GM11168 (cell line): ENCODE measurements at regions not wholly inside any gene's neighbourhood (a gene's known extent, or its start where the extent isn't known, plus 50 kb on each side); places are given as distances from the start of the nearest gene placed in this dataset.
"Not testable (repeated sequence)": the region's sequence is repeated elsewhere in the genome, so short reads cannot be mapped to it uniquely, and the experiment has no call there.

ENCODE experiments used
- in situ Hi-C: fragments of 300-500 bp; cut with MboI; formaldehyde crosslinking; loops from one replicate; pipeline ENCODE4 v1.12.0; 2022; ENCODE audit warnings: low sequenced_read_pairs; ENCODE audit not compliant: unreplicated experiment

DNA sequence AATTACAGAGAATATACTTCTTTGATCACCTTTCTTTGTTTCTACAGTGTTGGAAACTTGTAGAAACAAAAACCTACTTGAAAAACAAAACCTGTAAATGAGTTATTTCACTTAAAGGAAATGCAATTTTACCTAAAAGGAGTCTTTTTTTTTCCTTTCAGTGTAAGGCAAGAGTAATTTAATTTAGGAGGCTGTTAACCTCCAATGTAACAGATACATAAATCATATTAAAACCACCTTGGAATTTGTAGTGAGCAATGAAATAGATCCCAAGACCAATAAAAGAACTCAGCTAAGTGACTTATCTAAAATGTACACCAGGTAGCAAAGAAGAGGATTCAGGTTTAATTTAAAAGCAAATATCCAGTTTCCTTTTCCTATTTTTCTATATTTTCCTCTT lies 524.8 kb downstream of the CSNK1G3 start:
- in situ Hi-C loops, result no loop called here

DNA sequence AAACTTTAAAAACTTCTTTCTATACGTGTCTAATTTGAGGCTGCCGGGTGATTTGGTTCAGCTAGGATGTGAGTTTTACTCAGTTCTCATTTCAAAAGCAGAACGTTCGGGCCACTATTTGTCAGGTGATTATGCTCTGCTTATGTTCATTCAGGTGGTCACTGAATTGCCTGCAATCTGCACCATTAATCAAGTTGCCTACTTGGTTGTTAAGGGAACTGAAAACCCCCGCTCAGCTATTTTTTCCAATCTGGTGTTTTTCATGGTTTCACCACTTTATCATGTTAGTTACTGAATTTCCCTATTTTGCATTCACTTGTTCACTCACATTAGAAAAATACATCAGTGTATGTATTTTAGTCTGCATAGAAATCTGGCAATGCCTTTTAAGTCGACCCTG lies 523.0 kb downstream of the CSNK1G3 start:
- in situ Hi-C loops, result no loop called here

- in situ Hi-C loops, result no loop called here
Measured at GRCh38 chr5:124034083-124034700, 522.2 kb downstream of the CSNK1G3 start.

DNA sequence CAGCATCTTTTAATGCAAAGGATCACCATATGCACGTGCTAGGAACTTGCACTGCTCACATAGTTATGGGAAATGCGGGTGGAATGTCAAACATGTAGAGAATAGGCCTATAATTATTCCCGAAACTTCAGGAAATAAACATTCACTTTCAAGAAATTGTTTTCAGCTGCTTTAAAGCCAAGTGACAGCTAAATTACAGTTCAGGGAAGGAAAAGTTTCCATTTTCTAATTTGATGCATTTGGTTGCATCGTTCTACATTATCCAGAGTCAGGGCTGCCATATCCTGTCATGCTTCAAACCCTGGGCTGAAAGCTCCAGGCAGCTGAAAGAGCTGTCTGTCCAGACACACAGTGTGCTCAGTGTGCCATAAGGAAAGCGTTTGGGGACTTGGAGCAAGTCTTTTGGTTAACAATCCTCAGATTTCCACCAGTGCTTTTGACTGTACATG lies 518.1 kb downstream of the CSNK1G3 start:
- in situ Hi-C loops, result no loop called here

GRCh38 chr5:124027441-124027840 lies 515.5 kb downstream of the CSNK1G3 start:
- in situ Hi-C loops, result no loop called here

DNA sequence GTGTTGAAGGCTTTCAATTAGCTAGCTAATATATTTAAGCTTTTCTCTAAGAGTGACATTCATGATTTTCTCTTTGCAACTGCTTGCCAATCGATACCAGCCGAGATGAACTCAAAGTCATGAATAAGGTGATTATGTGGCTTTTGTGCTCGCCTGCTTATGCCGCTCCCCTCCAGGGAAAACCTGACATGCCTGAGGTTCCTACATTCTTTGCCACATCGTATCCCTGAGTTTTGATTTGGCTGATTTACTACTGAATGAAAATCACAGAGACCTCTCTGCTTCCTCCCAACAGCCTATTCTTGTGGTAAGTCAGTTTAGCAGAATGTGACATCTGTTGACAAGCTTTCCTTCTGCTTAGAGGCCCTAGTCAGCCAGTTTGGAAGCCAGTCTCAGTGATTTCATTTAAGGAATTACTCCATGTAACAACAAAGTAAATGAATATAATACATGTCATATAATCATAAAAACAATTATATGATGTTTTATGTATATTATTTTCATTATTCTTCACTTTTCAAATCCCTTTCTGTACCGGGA lies 513.4 kb downstream of the CSNK1G3 start:
- in situ Hi-C loops, result no loop called here

DNA sequence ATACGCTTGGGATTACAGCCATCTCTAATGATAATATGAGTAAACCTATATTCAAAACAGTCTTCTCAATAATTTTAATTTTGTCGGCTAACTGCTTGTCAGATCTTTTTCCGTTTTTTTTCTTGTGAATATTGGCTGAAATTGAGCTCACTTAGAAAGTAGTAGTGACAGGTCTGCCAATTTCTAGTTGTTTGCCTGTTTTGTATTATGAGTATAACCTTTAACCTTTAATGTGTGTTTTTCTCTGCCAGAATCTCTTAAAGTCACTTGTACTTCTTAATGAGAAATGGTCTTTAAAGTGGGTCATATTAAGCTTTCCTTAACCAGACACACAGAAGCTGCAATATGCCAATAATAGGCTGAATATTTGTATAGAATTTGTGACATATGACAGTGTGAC lies 511.0 kb downstream of the CSNK1G3 start:
- in situ Hi-C loops, result no loop called here

DNA sequence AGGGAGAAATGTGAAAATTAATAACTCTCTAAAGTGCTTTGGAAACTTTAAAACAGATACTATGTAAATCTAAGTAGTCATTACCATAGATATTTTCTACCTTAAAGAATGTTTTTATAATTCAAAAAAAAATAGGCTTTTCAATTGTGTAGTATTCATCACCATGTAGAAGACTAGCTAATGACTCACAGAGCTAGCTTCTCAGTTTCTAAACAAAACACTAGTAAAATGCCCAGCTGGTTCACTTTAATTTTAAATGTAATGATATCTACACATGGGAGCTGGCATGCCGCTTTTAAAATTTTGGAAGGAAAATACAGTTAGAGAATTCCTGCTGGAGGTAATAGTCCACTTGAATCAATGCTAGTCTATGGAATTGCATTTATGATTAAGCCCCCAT lies 509.8 kb downstream of the CSNK1G3 start:
- in situ Hi-C loops, result no loop called here

- in situ Hi-C loops, result no loop called here
Measured at GRCh38 chr5:124021066-124021641, 509.2 kb downstream of the CSNK1G3 start.

DNA sequence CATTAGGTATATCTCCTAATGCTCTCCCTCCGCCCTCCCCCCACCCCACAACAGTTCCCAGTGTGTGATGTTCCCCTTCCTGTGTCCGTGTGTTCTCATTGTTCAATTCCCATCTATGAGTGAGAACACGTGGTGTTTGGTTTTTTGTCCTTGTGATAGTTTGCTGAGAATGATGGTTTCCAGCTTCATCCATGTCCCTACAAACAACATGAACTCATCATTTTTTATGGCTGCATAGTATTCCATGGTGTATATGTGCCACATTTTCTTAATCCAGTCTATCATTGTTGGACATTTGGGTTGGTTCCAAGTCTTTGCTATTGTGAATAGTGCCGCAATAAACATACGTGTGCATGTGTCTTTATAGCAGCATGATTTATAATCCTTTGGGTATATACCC lies 505.3 kb downstream of the CSNK1G3 start:
- in situ Hi-C loops, result not testable (repeated sequence)

DNA sequence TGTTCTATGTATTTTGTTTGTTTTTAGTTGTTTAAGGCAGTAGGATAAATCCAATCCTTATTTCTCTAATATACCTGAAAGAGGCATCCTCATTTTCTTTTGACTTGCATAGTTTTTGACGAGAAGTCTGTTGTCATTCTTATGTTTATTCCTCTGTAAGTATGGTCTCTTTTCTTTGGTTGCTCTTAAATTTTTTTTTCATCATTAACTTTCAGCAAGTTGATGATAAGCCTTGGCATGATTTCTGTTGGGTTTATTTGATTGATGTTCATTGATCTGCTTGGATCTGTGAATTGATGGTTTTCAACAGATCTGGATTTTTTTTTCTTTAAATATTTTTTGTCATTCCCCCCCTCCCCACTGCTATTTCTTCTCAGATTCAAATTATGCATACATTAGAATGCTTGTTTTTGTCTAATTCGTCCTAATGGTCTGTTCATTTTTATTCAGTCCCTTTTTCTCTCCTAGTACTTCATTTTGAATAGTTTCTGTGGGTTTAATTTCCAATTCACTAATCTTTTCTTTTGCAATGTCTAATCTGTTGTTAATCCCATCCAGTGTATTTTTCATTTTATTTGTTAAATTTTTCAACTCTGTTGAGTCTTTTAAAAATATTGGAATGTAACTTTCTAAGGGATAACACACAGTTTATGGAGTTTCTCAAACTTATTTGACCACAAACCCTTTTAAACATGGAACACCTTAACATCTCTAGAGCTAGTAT lies 495.9 kb downstream of the CSNK1G3 start:
- in situ Hi-C loops, result no loop called here

GRCh38 chr5:124001036-124001615 lies 489.1 kb downstream of the CSNK1G3 start:
- in situ Hi-C loops, result no loop called here

DNA sequence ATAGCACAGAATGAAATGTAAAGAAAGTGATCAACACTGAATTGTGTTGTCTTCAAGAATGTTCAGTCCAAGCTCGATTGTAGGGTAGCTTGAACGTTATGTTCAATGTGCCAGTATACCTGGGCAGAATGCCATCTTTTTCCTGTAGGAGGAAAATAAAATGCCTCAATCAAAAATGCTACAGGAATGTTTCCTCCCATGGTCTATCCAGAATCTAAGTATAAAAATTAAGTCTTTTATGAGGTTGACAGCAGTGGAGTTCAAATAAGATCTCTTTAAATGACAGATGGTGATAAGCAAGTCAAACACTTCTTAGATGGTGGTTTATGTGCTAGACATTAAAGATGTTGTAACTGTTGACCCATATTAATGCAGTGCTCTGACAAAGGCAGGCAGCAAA lies 488.6 kb downstream of the CSNK1G3 start:
- in situ Hi-C loops, result no loop called here

GRCh38 chr5:123997462-123998215 lies 485.7 kb downstream of the CSNK1G3 start:
- in situ Hi-C loops, result no loop called here

- in situ Hi-C loops, result no loop called here
Measured at GRCh38 chr5:123997064-123997461, 485.1 kb downstream of the CSNK1G3 start.

DNA sequence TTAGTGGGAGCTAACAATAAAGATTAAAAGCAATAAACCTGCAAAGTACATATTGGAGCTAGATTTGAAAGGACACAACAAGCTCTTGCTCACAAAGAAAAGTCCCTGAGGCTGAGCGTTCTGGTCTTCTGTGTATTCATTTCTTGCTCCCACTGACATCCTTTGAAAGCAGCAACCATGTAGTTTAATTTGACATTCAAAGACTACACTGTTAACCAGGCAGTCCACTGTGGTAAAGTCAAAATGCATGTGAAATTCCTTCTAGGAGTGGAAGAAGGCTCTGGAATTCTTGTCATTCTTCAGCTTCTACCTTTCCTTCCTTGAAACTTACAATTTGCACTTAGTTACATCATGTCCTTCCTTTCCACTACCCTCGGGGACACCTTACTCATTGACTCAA lies 480.7 kb downstream of the CSNK1G3 start:
- in situ Hi-C loops, result no loop called here

DNA sequence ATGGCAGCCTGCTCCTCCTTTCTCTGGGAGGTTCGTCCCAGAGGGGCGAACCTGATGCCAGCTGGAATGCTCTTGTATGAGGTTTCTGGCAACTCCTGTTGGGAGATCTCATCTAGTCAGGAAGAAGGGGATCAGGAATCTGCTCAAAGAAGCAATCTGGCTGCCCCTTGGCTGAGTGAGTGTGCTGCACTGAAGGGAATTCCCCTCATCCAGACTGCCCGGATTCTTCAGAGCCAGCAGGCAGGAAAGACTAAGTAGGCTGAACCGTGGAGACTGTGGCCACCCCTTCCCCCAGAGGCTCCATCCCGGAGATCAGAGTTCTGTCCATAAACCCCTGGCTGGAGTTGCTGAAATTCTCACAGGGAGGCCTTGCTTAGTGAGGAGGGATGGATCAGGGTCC lies 476.0 kb downstream of the CSNK1G3 start:
- in situ Hi-C loops, result no loop called here

- in situ Hi-C loops, result no loop called here
Measured at GRCh38 chr5:123976379-123977033, 464.5 kb downstream of the CSNK1G3 start.

DNA sequence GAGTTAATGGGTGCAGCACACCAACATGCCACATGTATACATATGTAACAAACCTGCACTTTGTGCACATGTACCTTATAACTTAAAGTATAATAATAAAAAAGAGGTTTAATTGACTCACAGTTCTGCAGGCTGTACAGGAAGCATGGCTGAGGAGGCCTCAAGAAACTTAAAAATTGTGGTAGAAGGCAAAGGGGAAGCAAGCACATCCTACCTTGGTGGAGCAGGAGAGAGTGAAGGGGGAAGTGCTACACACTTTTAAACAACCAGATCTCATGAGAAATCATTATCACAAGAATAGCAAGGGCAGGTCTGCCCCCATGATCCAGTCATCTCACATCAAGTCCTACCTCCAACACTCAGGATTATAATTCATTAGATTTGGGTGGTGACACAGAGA lies 463.5 kb downstream of the CSNK1G3 start:
- in situ Hi-C loops, result not testable (repeated sequence)

- in situ Hi-C loops, result no loop called here
Measured at GRCh38 chr5:123966781-123967180, 454.8 kb downstream of the CSNK1G3 start.
